ENCODE measurements at regions not wholly inside any gene's neighbourhood (a gene's known extent, or its start where the extent isn't known, plus 50 kb on each side); places are given as distances from the start of the nearest gene placed in this dataset.

GRCh38 chr10:71135236-71135635, 77.1 kb upstream of the UNC5B start:
- WGBS, 3 donors, result 45 to 60% (median 56%) methylated on average over 3 of the region's 3 CpGs
- H3K27me3 ChIP-seq, result no peaks in the 10 kb centered on the region
- no peaks in the 10 kb centered on the region for H3K36me3 ChIP-seq
- intact Hi-C loops (cut with DNase I), result no loop called here
- no peaks in the 10 kb centered on the region for H3K9me3 ChIP-seq
- TF ChIP-seq POLR2A (IDR thresholded peaks at IDR 0.05) (no peak), CTCF (IDR thresholded peaks at IDR 0.05) (no peak), EP300 (IDR thresholded peaks at IDR 0.05) (no peak)
- H3K4me3 ChIP-seq, result no peak overlapping the region
- H3K4me1 ChIP-seq (ENCODE audit: insufficient read depth), result no peaks in the 10 kb centered on the region
- no peak for DNase-seq
- H3K27ac ChIP-seq, result no peak overlapping the region

GRCh38 chr10:71136036-71136721, 76.2 kb upstream of the UNC5B start:
- DNase-seq, result no peak

GRCh38 chr10:71137701-71138100, 74.7 kb upstream of the UNC5B start:
- Histone ChIP-seq H3K9me3 (no peaks in the 10 kb centered on the region), H3K36me3 (no peaks in the 10 kb centered on the region), H3K27me3 (no peaks in the 10 kb centered on the region), H3K27ac (no peak overlapping the region), H3K4me3 (no peak overlapping the region), H3K4me1 (ENCODE audit: insufficient read depth) (no peaks in the 10 kb centered on the region)
- intact Hi-C loops (cut with DNase I), result no loop called here
- no peak for TF ChIP-seq POLR2A (IDR thresholded peaks at IDR 0.05)
- TF ChIP-seq EP300 (IDR thresholded peaks at IDR 0.05), result no peak
- TF ChIP-seq CTCF (IDR thresholded peaks at IDR 0.05), result no peak
- WGBS, 3 donors, result 87 to 100% (median 99%) methylated on average over 2 of the region's 2 CpGs
- DNase-seq, result no peak

More at GRCh38 chr10:71136036-71136721, 76.2 kb upstream of the UNC5B start:
- no peaks in the 10 kb centered on the region for H3K36me3 ChIP-seq
- H3K27me3 ChIP-seq, result no peaks in the 10 kb centered on the region
- WGBS, 3 donors, result 80 to 86% (median 84%) methylated on average over 8 of the region's 8 CpGs
- intact Hi-C loops (cut with DNase I), result no loop called here
- H3K4me3 ChIP-seq, result no peak overlapping the region
- TF ChIP-seq POLR2A (IDR thresholded peaks at IDR 0.05) (no peak), EP300 (IDR thresholded peaks at IDR 0.05) (no peak), CTCF (IDR thresholded peaks at IDR 0.05) (no peak)
- H3K27ac ChIP-seq, result no peak overlapping the region
- no peaks in the 10 kb centered on the region for H3K4me1 ChIP-seq (ENCODE audit: insufficient read depth)
- H3K9me3 ChIP-seq, result no peaks in the 10 kb centered on the region

GRCh38 chr10:71138166-71138830, 74.1 kb upstream of the UNC5B start:
- DNase-seq, result no peak
- Histone ChIP-seq H3K4me1 (ENCODE audit: insufficient read depth) (no peaks in the 10 kb centered on the region), H3K27ac (no peak overlapping the region), H3K36me3 (no peaks in the 10 kb centered on the region), H3K27me3 (no peaks in the 10 kb centered on the region), H3K9me3 (no peaks in the 10 kb centered on the region), H3K4me3 (no peak overlapping the region)
- no peak for TF ChIP-seq POLR2A (IDR thresholded peaks at IDR 0.05)
- no peak for TF ChIP-seq CTCF (IDR thresholded peaks at IDR 0.05)
- TF ChIP-seq EP300 (IDR thresholded peaks at IDR 0.05), result no peak
- WGBS, 3 donors, result 23 to 40% (median 34%) methylated on average over 14 of the region's 14 CpGs
- intact Hi-C loops (cut with DNase I), result no loop called here

Measured in ovary (tissue), 7 donors.